ENCODE measurements at regions not wholly inside any gene's neighbourhood (a gene's known extent, or its start where the extent isn't known, plus 50 kb on each side); places are given as distances from the start of the nearest gene placed in this dataset.

DNA sequence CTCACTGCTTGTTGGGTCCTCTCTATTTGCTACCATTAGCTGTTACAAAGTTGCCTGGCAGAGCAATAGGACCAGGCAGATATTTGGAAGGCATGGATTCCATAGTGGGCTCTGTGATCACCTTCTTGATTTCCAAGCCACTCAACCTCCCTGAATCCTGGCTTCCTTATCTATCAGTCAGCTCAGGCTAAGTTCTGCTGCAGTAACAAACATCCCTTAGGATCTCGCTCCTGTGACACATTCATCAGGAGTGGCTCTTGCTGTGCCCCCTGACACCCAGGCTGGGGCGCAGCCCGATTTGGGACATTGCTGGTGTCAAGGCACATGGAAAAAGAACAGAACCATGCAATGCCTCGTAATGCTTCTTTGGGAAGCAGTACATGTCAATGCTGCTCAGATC, 503.9 kb downstream of the TBC1D22A start:
- Histone ChIP-seq H2AFZ (ENCODE audit: low read length) (no peak overlapping the region), H4K20me1 (ENCODE audit: insufficient read depth, low read length) (no peaks in the 10 kb centered on the region), H3K9me2 (replicated peaks; ENCODE audit: insufficient read depth, low read length) (no peaks in the 10 kb centered on the region), H3K9me3 (replicated peaks; ENCODE audit: insufficient read depth, low read length) (no peaks in the 10 kb centered on the region), H3K9ac (ENCODE audit: low read length) (no peak overlapping the region), H3K4me1 (ENCODE audit: low read length) (no peaks in the 10 kb centered on the region), H3K27me3 (replicated peaks; ENCODE audit: insufficient read depth, low read length) (no peaks in the 10 kb centered on the region; the same call in 1 of the 2 replicates), H3F3A (ENCODE audit: insufficient read depth, low read length) (no peaks in the 10 kb centered on the region), H3K27ac (ENCODE audit: low read length) (no peak overlapping the region), H3K36me3 (replicated peaks; ENCODE audit: insufficient read depth, low read length) (no peaks in the 10 kb centered on the region), H3K4me2 (ENCODE audit: low read depth, low read length) (no peak overlapping the region), H3K4me3 (ENCODE audit: low read length) (no peak overlapping the region), H3K79me2 (ENCODE audit: low read length) (no peaks in the 10 kb centered on the region)
- TF ChIP-seq, protein P1, sequence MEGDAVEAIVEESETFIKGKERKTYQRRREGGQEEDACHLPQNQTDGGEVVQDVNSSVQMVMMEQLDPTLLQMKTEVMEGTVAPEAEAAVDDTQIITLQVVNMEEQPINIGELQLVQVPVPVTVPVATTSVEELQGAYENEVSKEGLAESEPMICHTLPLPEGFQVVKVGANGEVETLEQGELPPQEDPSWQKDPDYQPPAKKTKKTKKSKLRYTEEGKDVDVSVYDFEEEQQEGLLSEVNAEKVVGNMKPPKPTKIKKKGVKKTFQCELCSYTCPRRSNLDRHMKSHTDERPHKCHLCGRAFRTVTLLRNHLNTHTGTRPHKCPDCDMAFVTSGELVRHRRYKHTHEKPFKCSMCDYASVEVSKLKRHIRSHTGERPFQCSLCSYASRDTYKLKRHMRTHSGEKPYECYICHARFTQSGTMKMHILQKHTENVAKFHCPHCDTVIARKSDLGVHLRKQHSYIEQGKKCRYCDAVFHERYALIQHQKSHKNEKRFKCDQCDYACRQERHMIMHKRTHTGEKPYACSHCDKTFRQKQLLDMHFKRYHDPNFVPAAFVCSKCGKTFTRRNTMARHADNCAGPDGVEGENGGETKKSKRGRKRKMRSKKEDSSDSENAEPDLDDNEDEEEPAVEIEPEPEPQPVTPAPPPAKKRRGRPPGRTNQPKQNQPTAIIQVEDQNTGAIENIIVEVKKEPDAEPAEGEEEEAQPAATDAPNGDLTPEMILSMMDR (IDR thresholded peaks at IDR 0.05; ENCODE audit: low read length) = no peak
- TF ChIP-seq EZH2 (optimal IDR thresholded peaks at IDR 0.05; ENCODE audit: low read depth, low read length) = no peak
- no peak for TF ChIP-seq EZH2phosphoT487 (IDR thresholded peaks at IDR 0.05; ENCODE audit: low read length)
- no peak for DNase-seq

DNA sequence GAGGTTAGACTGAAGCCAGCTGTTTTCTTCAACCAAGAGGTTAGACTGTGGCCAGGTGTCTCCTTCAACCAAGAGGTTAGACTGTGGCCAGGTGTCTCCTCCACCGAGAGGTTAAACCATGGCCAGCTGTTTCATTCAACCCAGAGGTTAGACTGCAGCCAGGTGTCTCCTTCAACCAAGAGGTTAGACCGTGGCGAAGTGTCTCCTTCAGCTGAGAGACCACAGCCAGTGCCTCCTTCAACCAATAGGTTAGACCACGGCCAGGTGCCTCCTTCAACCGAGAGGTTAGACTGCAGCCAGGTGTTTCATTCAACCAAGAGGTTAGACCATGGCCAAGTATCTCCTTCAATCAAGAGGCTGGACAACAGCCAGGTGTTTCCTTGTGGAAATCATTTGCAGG, 498.1 kb downstream of the TBC1D22A start:
- H3F3A ChIP-seq (ENCODE audit: insufficient read depth, low read length) = no peaks in the 10 kb centered on the region
- no peaks in the 10 kb centered on the region for H3K36me3 ChIP-seq (replicated peaks; ENCODE audit: insufficient read depth, low read length)
- no peak overlapping the region for H3K4me3 ChIP-seq (ENCODE audit: low read length)
- H3K9me3 ChIP-seq (replicated peaks; ENCODE audit: insufficient read depth, low read length) = no peaks in the 10 kb centered on the region
- no peaks in the 10 kb centered on the region for H4K20me1 ChIP-seq (ENCODE audit: insufficient read depth, low read length)
- H2AFZ ChIP-seq (ENCODE audit: low read length) = no peak overlapping the region
- H3K27me3 ChIP-seq (replicated peaks; ENCODE audit: insufficient read depth, low read length) = no peaks in the 10 kb centered on the region
- H3K4me2 ChIP-seq (ENCODE audit: low read depth, low read length) = no peak overlapping the region
- DNase-seq = peak; percentile 93
- H3K79me2 ChIP-seq (ENCODE audit: low read length) = no peaks in the 10 kb centered on the region
- H3K27ac ChIP-seq (ENCODE audit: low read length) = no peak overlapping the region
- no peaks in the 10 kb centered on the region for H3K9me2 ChIP-seq (replicated peaks; ENCODE audit: insufficient read depth, low read length)
- no peak overlapping the region for H3K9ac ChIP-seq (ENCODE audit: low read length)
- TF ChIP-seq EZH2 (optimal IDR thresholded peaks at IDR 0.05; ENCODE audit: low read depth, low read length) (no peak), EZH2phosphoT487 (IDR thresholded peaks at IDR 0.05; ENCODE audit: low read length) (no peak)
- TF ChIP-seq, protein P1 (IDR thresholded peaks at IDR 0.05; ENCODE audit: low read length) = no peak
- H3K4me1 ChIP-seq (ENCODE audit: low read length) = peaks cover 5% of the 10 kb centered on the region; the same call in 1 of the 2 replicates

DNA sequence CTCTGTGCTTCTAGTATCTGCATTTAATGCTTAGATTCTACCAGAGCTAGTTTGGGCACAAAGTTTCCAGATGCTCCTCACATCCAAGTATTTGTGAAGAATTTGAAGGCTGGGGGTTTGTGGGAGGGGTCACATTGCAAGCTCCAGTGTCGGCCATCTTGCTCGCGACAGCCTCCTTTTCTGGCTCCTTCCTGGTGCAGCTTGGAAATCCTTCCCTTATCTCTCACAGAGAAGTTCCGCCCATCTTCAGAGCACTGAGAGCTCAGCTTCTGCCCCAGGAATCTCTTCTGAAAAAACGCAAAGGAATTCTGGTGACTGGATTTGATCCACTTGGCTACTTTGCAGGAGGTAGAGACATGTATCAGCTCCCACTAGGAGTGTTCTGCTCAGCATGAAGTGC, 497.5 kb downstream of the TBC1D22A start:
- 0 out of 2 replicates have a peak overlapping the region, but pooled peaks have one; percentile 23 for H2AFZ ChIP-seq (ENCODE audit: low read length)
- peak; percentile 9 for DNase-seq

More for the DNA sequence above, 497.5 kb downstream of the TBC1D22A start:
- no peaks in the 10 kb centered on the region for H3K9me2 ChIP-seq (replicated peaks; ENCODE audit: insufficient read depth, low read length)
- no peaks in the 10 kb centered on the region for H3K9me3 ChIP-seq (replicated peaks; ENCODE audit: insufficient read depth, low read length)
- H3K36me3 ChIP-seq (replicated peaks; ENCODE audit: insufficient read depth, low read length) = no peaks in the 10 kb centered on the region
- H4K20me1 ChIP-seq (ENCODE audit: insufficient read depth, low read length) = no peaks in the 10 kb centered on the region
- TF ChIP-seq EZH2phosphoT487 (IDR thresholded peaks at IDR 0.05; ENCODE audit: low read length) (no peak), EZH2 (optimal IDR thresholded peaks at IDR 0.05; ENCODE audit: low read depth, low read length) (no peak)
- TF ChIP-seq, protein P1 (IDR thresholded peaks at IDR 0.05; ENCODE audit: low read length) = no peak
- H3K27ac ChIP-seq (ENCODE audit: low read length) = no peak overlapping the region
- H3K4me3 ChIP-seq (ENCODE audit: low read length) = no peak overlapping the region
- peaks cover 5% of the 10 kb centered on the region; the same call in 1 of the 2 replicates for H3K4me1 ChIP-seq (ENCODE audit: low read length)
- H3K79me2 ChIP-seq (ENCODE audit: low read length) = no peaks in the 10 kb centered on the region
- H3F3A ChIP-seq (ENCODE audit: insufficient read depth, low read length) = no peaks in the 10 kb centered on the region
- H3K9ac ChIP-seq (ENCODE audit: low read length) = no peak overlapping the region
- H3K4me2 ChIP-seq (ENCODE audit: low read depth, low read length) = no peak overlapping the region; the same call in 1 of the 2 replicates
- H3K27me3 ChIP-seq (replicated peaks; ENCODE audit: insufficient read depth, low read length) = no peaks in the 10 kb centered on the region

All from MM.1S (cell line).